Left hindlimb (tissue), 1 donor: ENCODE measurements at regions not wholly inside any gene's neighbourhood (a gene's known extent, or its start where the extent isn't known, plus 50 kb on each side); places are given as distances from the start of the nearest gene placed in this dataset.

Source experiments
- DNase-seq: peaks from one replicate; pipeline ENCODE4 v3.0.0-alpha.2; 2018

DNA sequence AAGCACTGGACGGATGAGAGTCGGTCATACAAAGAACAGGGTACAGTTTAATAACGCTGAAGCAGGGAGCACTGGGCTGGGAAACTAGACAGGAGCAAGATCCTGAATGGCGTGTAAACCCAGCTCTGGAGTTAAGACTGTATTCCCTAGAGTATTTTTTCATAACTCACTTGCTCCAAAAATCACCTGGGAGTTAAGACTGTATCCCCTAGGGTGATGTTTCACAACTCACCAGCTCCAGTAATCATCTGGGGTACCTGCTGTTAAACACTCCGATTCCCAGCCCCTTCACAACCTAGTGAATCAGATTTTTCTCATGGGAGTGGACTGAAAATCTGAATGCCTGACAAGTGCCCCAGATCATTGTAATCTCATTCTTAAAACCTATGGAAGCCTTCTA lies 123.2 kb downstream of the MAB21L3 start:
- no peak for DNase-seq

DNA sequence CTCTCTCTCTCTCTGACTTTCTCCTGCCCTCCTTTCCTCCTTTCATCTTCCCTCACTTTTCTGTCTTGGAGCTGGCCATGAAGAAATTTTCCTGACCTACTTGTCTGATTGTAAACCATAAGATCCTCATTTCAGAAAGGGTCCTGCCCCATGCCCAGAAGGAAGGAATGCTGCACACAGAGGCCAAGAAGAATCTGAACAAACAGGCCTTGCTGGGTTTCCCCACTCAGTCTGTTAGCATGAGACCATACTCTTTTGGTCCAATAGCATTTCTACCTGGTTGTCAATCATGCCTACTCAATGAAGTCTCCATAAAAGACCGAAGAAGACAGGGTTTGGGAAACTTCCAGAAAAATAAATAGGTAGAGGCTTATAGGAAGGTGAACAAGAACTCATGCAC lies 128.7 kb downstream of the MAB21L3 start:
- no peak for DNase-seq

DNA sequence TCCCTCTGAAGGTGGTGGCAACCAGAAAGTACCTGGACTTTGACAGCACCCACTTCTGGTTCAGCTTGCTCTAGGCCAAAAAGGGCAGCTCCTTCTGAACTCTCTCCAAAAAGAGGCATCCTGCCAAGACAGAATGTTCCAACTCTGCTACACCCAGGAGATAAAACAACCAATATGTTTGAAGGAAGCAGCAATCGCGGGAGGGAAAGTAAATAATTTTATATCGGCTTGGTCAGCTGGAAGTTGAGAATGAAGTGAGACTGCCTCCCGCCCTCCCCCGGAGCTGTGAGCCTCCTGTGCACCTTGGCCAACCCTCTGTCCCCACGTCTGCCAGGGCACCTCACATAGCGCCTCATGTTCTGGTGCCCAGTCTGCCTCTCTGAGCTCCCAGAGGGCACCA lies 130.3 kb upstream of the ATP1A1 start:
- DNase-seq: no peak

DNA sequence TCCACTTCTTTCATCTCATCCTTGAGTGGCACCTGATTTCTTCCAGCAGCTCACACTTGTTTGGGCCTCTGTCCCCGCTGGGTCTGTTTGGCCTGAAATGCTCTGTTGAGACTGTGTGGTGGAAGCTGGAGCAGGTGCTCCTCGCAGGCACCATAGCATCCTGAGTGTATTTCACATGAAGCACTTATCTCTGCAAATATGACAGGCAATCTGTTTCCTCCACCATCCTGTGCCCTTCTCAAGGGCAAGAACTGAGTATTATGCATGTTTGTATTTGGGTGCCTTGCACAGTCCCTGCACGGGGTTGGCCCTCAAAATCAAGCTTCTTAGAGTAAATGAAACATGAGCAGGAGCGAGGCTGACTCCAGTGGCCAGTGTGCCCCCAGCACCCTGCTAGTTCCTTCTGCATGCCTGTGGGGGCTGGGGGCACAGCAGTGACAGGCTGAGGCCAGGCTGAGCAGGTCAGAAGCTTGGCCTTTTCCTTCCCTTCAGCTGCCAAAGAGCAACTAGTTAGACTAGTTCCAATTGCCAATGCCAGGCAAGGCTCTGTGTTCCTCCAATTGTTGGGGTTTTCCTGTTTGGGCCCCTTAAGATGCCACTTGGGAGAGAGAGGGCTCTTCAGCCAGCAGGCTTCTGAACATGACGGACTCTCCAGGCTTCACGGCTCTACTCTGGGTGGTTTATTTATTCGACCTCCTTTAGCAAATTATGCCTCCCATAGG lies 129.6 kb upstream of the ATP1A1 start:
- DNase-seq: no peak

DNA sequence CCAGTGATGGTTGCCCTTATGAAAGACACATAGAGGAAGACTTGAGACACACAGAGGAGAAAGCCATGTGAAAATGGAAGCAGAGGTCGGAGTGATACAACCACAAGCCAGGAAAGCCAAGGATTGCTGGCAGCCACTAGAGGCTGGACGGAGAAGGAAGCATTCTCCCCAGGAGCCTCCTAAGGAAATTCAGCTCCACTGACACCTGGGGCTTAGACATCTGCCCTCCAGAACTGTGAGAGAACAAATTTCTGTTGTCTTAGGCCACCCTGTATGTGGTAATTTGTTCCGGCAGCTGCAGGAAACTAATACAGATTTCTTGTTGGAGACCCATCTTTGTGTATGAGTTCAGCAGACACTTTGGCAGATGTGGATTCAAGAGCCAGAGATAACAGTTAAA lies 126.9 kb upstream of the ATP1A1 start:
- no peak for DNase-seq

DNA sequence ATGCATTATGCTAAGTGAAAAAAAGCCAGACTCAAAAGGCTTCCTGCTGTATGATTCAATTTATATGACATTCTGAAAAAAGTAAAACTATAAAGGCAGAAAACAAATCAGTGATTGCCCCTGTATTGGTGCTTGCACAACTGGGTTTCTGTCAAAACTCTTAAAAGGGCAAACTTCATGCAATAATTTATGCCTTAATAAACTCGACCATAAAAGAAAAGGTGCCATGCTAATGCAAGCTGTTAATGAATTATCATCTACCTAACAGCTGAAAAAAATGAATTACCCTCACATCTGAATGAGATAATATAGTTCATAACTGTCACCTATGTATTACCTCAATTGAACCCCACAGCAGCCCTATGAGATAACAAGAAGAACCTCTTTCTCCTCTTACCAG lies 120.8 kb upstream of the ATP1A1 start:
- DNase-seq: no peak

DNA sequence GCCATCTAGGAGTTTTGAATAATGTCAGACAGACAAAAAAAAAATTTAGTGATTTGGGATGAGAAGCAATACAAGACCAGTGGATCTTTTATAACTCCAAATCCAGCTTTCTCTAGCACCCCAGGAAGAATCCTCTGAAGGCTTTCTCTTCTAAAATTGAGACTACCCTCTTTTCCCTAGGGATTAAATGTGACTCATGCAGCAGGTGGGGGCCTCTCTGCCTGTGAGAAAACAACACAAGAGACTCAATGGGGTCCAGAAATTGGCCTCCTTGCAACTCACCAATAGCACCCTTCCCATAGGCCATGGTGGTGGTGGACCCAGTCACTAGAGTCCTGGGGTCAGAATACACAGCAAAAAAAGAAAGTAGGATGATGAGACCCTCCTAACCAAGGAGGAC lies 120.3 kb upstream of the ATP1A1 start:
- DNase-seq: no peak

DNA sequence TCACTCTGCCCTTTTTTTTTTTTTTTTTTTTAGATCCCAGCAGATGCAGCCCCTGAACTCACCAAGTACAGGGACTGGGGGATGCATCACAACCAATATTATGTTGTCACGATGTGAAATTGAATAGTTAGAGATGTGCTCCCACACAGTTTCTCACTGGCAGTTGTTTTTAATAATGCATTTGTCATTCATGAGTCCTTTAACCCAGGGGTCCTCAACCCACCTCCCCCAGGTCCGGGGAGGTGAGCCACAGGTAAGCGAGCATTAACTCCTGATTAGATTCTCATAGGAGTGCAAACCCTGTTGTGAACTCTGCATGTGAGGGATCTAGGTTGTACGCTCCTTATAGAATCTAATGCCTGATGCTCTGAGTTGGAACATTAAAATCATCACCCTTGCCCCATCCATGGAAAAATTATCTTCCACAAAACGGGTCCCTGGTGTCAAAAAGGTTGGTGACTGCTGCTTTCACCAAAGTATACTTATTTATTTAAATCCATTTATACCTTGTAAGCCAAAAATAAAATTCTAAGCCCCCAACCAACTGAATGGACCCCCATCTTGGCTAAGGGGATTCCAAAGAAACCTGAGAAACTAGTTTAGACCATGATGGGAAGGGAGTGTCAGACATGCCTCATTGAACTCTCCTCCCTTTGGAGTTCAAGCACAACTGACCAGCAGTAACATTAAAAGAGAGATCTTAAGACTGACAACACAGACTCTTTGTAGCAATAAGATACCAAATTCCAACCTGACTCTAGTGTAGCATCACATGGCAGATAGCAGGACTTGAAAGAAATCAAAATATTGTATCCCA lies 119.3 kb upstream of the ATP1A1 start:
- DNase-seq: no peak

DNA sequence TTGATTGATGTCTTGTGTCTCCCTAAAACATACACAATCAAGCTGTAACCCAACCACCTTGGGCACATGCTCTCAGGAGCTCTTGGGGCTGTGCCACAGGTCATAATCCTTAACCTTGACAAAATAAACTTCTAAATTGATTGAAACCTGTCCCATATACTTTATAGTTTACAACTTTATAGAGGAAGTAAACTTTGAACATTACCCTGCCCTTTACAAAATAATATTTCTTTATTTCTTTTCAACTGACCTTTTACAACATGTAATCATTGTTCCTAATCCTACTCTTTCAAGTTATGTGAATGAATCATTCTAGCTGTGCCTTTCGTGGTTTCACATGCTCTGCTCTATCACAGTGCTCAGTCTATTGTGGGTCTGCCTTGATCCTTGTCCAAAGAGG lies 118.3 kb upstream of the ATP1A1 start:
- no peak for DNase-seq

DNA sequence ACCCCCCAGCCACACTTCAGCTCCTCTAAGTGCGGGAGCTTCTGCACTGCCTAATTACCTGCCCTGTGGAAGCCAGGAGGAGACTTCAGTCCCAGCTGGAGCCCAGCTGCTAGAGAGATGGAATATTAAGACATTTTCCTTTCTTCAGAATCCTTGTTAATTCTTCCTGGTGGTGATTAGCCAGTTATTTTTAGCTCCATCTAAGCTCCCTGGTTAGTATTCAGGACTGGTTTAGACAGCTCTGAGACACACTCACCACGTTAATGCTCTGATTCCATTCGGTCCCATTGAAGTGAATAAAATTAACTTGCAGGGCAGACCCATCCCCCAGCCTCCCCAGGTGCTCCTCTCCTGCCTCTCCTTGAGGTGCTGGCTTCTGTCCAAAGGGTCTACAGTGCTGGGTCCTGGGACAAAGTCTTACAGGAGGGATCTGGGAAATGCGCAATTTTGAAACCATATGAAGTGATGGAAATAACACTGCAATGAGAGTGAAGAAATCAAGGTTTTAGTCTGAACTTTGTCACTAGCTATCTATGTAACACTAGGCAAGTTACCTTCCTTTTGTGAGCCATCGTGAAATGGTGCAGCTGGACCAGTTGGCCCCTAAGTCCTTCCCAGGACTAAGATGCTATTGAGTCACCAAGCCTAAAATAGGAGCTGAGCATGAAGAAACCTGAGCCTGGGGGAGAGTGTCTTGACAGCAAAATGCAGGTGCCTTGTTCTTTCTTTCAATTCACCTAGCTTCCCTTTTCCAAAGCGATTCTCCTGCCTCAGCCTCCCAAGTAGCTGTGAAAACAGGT lies 117.4 kb upstream of the ATP1A1 start:
- DNase-seq: no peak

DNA sequence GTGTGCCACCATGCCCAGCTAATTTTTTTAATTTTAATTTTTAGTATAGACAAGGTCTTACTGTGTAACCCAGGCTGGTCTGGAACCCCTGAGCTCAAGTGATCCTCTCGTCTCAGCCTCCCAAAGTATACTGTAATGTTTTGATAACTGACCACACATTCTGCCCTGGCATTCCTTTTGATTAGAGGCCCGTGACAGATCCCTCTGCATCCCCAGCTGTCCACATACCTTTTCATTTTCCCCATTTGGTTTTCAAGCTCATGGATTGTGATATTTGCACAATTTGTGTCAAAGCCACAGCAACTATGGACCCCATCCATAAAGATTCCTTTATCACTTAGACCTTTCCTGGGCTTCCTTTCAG lies 116.8 kb upstream of the ATP1A1 start:
- no peak for DNase-seq

DNA sequence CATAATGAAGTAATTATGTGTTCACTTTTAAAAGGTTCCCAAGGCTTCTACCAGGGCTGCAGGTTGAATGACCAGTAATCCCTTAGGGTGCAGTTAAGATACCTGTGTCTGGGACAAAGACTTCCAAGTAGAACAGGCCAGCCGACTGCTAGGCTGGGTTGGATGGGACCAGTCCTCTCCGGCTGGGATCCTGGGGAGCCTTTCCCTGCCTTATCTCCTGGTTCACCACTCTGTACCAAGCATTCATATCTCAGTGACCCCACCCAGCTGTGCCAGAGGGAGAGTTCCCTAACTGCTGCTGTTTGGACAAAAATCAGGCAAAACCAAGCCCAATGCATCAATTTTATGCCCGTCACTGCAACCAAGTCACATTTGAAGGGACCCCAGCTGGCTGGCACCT lies 116.2 kb upstream of the ATP1A1 start:
- no peak for DNase-seq

DNA sequence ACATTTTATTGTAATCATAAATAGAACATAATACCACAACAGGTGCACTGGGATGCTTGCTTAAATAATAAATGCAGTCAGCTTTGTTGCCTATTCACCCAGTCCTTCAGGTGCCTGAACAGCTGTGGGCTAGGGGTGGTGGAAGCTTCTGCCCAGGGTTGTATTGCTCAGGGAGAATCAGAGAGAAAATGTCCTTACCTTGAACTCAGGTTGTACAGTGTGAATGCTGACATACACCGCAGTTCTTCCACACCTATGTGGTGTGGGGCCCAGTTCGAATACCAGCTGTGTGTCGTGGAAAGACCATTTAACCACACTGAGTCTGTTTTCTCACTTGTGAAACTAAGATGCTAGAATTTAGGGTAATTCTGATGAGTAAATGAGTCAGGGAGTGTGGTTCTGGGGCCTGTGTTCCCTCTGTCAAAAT lies 115.7 kb upstream of the ATP1A1 start:
- DNase-seq: no peak

DNA sequence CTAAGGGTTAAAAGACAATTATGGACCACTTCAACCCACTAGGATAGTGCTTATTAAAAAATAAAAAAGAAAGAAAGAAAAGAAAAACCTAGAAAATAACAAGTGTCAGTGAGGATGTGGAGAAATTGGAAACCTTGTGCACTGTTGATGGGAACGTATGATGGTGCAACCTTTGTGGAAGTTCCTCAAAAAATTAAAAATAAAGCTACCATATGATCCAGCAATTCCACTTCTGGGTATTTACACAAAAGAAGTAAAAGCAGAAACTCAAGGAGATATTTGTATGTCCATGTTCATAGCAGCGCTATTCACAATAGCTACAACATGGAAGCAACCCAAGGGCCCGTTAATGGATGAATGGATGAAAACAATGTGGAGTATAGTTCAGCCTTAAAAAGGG lies 115.2 kb upstream of the ATP1A1 start:
- no peak for DNase-seq

DNA sequence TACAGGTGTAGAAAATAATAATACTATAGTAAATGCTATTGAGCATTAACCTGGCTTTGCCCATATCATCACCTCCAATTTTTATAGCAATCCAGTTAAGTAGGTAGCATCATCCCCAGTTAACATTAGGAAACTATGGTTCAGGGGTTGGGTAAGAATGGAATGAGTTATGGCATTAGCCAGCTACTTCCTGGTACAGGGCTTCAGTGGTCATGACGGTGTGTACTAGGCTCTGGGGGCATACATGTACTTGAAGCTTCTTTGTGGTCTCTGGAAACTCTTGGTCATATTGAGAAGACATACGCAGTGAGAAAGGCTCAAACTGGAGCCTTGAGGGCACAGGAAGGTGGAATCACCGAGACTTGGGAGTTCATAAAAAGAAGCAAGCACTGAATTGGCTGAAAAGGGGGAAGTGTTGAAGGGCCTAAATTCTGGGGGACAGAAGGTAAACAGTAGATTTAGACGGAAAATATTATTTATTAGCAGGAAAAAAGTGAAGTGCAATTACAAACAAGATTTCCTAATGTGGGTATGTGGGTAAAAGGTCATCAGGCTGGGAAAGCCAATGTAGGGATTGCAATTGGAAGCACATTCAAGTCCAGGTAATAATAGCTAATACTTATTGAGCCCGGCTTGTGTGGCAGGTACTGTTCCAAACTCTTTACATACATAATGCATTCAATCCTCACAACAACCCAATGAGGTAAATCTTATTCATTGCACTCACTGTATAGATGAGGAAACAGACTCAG lies 114.2 kb upstream of the ATP1A1 start:
- no peak for DNase-seq

DNA sequence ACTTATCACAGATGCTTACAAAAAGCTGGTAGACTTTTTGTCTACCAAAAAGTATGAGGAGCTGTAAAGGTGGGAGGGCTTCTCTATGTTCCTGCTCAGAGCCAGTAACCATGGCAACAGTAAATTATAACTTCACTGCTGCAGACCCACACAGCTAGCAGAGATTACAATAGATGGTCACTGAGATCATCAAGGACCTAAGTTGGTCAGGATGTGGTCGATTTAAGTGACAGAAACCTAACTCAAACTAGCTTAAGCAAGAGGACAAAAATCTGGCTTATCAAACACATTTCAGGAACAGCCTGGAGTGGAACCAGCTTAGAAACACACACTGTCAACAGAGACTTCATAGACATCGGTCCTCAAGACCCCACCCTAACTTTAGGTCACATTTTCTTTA lies 113.4 kb upstream of the ATP1A1 start:
- no peak for DNase-seq

DNA sequence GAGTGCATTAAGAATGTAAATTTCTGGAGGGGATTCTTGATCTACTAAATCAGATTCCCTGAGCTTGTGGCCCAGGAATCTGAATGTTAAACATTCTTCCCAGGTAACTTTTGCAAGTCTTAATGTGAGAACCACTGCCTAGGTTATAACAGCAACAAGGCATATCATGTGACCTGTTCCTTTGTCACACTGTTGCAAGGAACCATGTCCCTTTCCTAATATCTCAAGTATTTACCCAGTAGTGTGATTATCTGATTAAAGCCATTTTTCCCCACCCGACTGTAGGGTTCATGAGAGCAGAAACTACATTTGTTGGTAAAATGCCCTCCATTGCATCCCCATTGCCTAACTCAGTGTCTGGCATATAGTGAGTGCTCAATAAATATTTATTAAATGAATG lies 112.9 kb upstream of the ATP1A1 start:
- DNase-seq: no peak

DNA sequence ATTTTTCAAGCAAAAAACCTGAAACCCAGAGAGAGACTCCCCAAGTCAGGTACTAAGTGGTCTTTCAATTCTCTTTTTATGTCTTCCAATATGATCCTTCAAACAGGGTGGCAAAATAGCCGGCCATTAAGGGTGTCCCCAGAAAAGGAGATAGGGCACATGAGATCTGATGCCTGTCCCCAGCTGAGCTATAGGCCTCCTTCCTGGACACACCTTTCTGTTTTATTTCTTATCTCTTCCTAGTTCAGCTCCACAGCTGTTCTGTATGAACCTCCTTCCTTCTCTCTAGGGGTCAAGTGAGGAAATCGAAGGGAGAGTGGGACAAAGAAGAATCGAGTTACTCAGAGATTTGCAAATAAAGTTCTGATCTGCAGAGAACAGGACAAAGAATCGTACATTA lies 112.4 kb upstream of the ATP1A1 start:
- no peak for DNase-seq

DNA sequence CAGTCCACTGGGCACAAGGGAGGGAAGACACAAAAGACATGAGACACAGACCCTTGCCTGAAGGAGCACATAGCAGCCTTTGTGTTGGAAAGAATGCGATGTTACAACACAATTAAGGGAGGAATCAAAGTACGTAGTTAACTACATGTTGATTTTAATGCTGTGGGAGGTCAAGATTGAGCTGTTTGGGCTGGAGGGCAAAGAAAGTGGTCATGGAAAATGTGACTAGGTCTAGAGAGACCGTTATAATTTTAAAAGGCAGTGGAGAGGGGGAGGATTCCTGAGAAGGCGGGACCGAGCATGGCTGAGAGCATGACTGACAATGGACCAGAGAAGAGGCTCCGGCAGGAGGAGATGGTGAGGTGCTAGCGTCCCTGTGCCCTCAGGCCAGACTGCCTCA lies 111.8 kb upstream of the ATP1A1 start:
- no peak for DNase-seq

DNA sequence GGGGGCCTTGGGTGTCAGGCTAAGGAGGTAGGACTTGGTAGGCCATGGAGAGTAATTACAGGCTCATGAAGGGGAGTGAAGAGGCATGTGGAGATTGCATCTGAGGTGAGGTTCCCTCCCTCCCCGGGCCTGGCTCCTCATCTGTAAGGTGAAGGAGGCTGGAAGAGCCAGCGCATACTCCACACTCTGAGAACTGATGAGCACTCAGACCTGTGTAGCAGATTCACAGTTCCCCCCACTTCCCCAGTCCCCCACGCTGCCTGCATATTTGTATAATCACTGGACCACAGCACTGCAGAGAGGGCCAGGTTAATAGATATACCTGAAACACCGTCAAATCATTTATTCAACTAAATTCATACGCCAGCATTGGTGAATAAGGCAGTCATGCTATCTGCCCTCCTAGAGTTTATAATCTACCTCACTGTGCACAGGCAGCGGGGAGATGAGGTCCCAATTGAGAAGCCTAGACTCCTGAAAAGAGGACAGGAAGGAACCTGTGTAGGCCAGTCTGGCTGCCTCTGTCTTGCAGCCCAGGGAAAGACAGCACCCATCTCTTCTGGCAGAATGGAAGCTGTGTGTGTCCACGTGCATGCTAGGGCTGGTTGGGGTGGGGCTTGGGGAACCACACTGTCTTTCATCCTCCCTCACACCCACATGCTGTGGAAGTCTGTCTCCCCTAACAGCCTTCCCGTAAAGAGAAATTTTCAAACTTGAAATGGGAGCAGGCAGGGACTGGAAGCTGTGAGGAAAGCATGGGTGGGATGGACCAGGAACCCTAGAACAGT lies 110.6 kb upstream of the ATP1A1 start:
- DNase-seq: no peak

DNA sequence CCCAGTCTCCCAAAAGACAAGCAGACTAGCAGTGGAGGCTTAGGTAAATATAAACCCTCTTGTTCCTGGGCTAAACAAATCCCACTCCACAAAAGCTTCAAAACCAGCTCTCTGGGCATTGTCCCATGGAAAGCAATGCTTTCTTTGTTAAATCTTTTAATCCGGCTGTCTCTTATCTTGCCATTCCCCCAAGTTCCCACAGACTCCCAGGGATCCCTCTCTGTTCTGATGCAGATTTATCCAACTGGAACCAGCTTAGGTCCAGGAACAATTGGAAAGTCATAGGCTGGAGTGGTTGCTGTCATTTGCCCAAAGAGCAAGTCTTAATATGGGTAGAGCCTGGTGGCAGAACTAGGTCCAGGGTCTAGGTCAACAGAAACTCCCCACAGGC lies 110.1 kb upstream of the ATP1A1 start:
- no peak for DNase-seq
